ENCODE measurements at regions not wholly inside any gene's neighbourhood (a gene's known extent, or its start where the extent isn't known, plus 50 kb on each side); places are given as distances from the start of the nearest gene placed in this dataset.

GRCh38 chr10:21169271-21169670 is 272.2 kb upstream of the NEBL start:
- TF ChIP-seq, protein P1, sequence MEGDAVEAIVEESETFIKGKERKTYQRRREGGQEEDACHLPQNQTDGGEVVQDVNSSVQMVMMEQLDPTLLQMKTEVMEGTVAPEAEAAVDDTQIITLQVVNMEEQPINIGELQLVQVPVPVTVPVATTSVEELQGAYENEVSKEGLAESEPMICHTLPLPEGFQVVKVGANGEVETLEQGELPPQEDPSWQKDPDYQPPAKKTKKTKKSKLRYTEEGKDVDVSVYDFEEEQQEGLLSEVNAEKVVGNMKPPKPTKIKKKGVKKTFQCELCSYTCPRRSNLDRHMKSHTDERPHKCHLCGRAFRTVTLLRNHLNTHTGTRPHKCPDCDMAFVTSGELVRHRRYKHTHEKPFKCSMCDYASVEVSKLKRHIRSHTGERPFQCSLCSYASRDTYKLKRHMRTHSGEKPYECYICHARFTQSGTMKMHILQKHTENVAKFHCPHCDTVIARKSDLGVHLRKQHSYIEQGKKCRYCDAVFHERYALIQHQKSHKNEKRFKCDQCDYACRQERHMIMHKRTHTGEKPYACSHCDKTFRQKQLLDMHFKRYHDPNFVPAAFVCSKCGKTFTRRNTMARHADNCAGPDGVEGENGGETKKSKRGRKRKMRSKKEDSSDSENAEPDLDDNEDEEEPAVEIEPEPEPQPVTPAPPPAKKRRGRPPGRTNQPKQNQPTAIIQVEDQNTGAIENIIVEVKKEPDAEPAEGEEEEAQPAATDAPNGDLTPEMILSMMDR (IDR thresholded peaks at IDR 0.05), result no peak
- no peak for TF ChIP-seq POLR2A (IDR thresholded peaks at IDR 0.05)

All from Peyer's patch (tissue), 4 donors.